Right lobe of liver (tissue), 6 donors: ENCODE measurements at regions not wholly inside any gene's neighbourhood (a gene's known extent, or its start where the extent isn't known, plus 50 kb on each side); places are given as distances from the start of the nearest gene placed in this dataset.

Experiments
- ATAC-seq, 4 donors: fragments of 200-7000 bp; cut with Tn5 transposase; one replicate each; pipeline ENCODE4 v1.9.1; 2020; ENCODE audit warnings: mild to moderate bottlenecking in 4 of 4, moderate library complexity in 4 of 4
- DNase-seq, 3 donors: peaks; one replicate each; pipeline ENCODE4 v3.0.0-alpha.2; 2020
- H3K27ac ChIP-seq, 3 donors: fragments of 200-600 bp; one replicate each; pipeline ENCODE4 v1.8.0; 2022
- H3K27me3 ChIP-seq, 2 donors: fragments of 200-600 bp; one replicate each; pipeline ENCODE4 v1.8.0; 2022
- H3K36me3 ChIP-seq, 4 donors: fragments of 200-600 bp; sonication (generic) in 1 of 4; one replicate each; pipeline versions ENCODE4 v1.5.1 to v1.8.0; 2017 to 2022; ENCODE audit warnings: control low read depth in 1 of 4
- H3K4me1 ChIP-seq, 4 donors: fragments of 200-600 bp; sonication (generic) in 1 of 4; one replicate each; pipeline versions ENCODE4 v1.5.1 to v1.8.0; 2017 to 2022; ENCODE audit warnings: control low read depth in 1 of 4
- H3K4me3 ChIP-seq, 3 donors: fragments of 200-600 bp; one replicate each; pipeline ENCODE4 v1.8.0; 2022
- H3K9me3 ChIP-seq, 4 donors: fragments of 200-600 bp; sonication (generic) in 1 of 4; one replicate each; pipeline versions ENCODE4 v1.5.1 to v1.8.0; 2017 to 2022; ENCODE audit warnings: control low read depth in 1 of 4
- POLR2A ChIP-seq: fragments of 450-650 bp; IDR thresholded peaks from one replicate; pipeline ENCODE4 v1.6.1; 2017; ENCODE audit warnings: antibody characterized with exemption, mild to moderate bottlenecking
- WGBS: methylation state at CpG from one replicate; pipeline ENCODE4 v1.1.6; 2018; ENCODE audit warnings: low coverage, low lambda C conversion rate; ENCODE audit not compliant: insufficient coverage; ENCODE audit errors: missing lambda C conversion rate; 5-methylcytosine and 5-hydroxymethylcytosine counted together
- intact Hi-C, 2 donors: fragments of 100-400 bp; cut with DNase I; formaldehyde crosslinking; loops; one replicate each; pipeline versions ENCODE4 v1.11.2 to v1.14.1; 2022
- TF ChIP-seq, protein P1 (sequence below), 4 donors: fragments of 200-600 bp in 3 of 4; fragments of 450-650 bp in 1 of 4; IDR thresholded peaks; one replicate each; pipeline versions ENCODE4 v1.5.1 to v1.8.0; 2016 to 2022; ENCODE audit warnings: antibody characterized with exemption in 4 of 4, mild to moderate bottlenecking in 2 of 4
- donor health status: DM: no; HTN: yes; CAD: no.
- donor health status: DM: no; HTN: no; CAD: no.
- donor health status: DM: no; HTN: no; CAD: no.
- donor health status: DM: no; HTN: yes; CAD: no.
- donor health status: DM: no; HTN: yes; CAD: no.

DNA sequence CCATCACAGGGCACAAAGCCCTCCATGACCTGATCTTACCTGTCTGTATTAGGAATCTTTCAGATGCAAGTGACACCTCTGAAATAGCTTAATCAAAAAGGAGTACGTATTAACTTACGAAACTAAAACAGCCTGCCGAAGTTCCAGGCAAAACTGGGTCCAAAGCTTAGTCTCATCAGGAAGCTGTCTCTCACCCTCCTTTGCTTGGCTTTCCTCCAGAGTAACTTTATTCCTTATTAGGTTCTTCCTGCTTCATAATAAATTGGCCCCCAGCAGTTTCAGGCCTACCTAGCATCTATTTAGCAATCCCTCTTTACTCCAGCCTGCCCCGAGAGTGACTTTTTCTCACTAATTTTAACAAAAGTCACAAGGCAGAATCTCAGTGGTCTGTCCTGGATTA, 58.4 kb upstream of the STK32A start:
- Histone ChIP-seq H3K4me3 (no peak overlapping the region), H3K36me3 (no peaks in the 10 kb centered on the region), H3K27me3 (no peaks in the 10 kb centered on the region), H3K4me1 (peaks cover 0 to 30% (median 10%) of the 10 kb centered on the region in 4 donors), H3K9me3 (no peaks in the 10 kb centered on the region), H3K27ac (peak overlapping the region; percentile 35 to 80 (median 53))
- TF ChIP-seq, protein P1, sequence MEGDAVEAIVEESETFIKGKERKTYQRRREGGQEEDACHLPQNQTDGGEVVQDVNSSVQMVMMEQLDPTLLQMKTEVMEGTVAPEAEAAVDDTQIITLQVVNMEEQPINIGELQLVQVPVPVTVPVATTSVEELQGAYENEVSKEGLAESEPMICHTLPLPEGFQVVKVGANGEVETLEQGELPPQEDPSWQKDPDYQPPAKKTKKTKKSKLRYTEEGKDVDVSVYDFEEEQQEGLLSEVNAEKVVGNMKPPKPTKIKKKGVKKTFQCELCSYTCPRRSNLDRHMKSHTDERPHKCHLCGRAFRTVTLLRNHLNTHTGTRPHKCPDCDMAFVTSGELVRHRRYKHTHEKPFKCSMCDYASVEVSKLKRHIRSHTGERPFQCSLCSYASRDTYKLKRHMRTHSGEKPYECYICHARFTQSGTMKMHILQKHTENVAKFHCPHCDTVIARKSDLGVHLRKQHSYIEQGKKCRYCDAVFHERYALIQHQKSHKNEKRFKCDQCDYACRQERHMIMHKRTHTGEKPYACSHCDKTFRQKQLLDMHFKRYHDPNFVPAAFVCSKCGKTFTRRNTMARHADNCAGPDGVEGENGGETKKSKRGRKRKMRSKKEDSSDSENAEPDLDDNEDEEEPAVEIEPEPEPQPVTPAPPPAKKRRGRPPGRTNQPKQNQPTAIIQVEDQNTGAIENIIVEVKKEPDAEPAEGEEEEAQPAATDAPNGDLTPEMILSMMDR (IDR thresholded peaks at IDR 0.05), result no peak
- TF ChIP-seq POLR2A, result no peak
- no peak for DNase-seq
- peak; percentile 17 to 71 (median 44) for ATAC-seq
- 23% methylated on average over 4 of the region's 4 CpGs for WGBS
- intact Hi-C loops, result no loop called here

DNA sequence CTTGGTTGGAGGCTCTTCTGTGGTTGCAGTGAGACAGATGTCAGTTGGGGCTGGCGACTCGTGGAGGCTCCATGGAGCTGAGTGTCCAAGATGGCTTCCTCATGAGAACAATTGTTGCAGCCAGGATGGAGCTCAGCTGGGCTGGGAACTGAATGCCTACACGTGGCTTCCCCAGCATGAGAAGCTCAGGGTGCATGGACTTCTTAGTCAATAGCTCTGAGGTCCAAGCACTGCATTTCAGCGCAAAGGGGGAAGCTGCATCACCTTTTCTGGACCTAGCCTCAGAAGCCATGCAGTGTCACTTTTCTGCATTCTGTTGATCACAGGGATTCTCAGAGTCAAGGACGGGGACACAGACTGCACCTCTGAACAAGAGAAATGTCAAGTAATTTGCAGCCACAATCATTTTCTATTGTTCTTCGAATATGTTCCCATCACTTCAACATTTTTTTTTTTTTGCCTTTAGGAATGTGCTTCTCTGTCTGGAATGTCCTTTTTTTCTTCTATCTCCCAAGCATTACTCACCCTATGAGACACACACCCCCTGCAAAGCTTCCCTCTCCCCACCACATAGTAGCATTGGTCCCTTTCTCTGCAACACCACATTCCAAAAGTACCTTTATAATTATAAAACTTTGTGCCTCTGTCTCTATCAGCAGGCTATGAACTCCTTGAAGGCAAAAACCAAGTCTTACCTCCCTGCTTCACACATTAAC, 57.5 kb upstream of the STK32A start:
- H3K4me3 ChIP-seq, result no peak overlapping the region
- no peak for TF ChIP-seq POLR2A
- TF ChIP-seq, protein P1 (IDR thresholded peaks at IDR 0.05), result no peak
- H3K36me3 ChIP-seq, result no peaks in the 10 kb centered on the region
- H3K9me3 ChIP-seq, result no peaks in the 10 kb centered on the region
- H3K4me1 ChIP-seq, result peaks cover 0 to 30% (median 10%) of the 10 kb centered on the region in 4 donors
- H3K27me3 ChIP-seq, result no peaks in the 10 kb centered on the region
- ATAC-seq (no peak), DNase-seq (no peak)
- WGBS, result 76% methylated on average over 3 of the region's 6 CpGs
- intact Hi-C loops, result no loop called here
- peak overlapping the region in 1 of 3 donors; percentile 80 for H3K27ac ChIP-seq

DNA sequence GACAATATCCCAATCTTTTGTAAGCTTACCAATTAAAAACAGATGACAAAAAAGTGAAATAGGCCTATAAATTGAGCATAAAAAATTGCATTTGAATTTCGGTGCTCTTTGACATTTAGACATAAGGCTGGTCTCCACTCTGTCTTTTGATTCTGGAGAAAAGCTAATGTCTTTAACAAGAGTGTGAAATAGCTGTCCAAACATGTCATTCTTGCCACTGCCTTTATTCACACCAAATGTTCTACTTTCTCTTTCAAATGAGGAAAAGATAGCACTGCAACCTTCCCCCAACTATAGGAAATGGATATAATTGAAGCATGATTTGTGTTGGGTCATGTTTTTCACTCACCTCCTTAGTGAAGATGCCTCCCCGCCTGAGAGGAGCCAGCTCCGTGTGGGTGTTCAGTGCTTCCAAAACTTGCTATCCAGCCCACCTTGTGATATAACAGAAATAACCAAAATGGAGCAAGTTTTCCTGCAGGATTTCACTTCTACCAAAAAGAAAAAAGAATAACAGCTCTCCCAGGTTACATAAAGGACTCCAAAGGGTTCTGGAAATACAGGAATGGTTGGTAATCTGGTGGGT, 55.2 kb upstream of the STK32A start:
- no peaks in the 10 kb centered on the region for H3K36me3 ChIP-seq
- H3K9me3 ChIP-seq, result no peaks in the 10 kb centered on the region
- no peak for DNase-seq
- no peaks in the 10 kb centered on the region for H3K27me3 ChIP-seq
- TF ChIP-seq, protein P1 (IDR thresholded peaks at IDR 0.05), result no peak
- TF ChIP-seq POLR2A, result no peak
- no peak overlapping the region for H3K4me3 ChIP-seq
- WGBS, result 66% methylated on average over 3 of the region's 3 CpGs
- intact Hi-C loops, result no loop called here
- no peak overlapping the region for H3K27ac ChIP-seq
- peaks cover 0 to 17% (median 5%) of the 10 kb centered on the region in 4 donors for H3K4me1 ChIP-seq
- ATAC-seq, result no peak

DNA sequence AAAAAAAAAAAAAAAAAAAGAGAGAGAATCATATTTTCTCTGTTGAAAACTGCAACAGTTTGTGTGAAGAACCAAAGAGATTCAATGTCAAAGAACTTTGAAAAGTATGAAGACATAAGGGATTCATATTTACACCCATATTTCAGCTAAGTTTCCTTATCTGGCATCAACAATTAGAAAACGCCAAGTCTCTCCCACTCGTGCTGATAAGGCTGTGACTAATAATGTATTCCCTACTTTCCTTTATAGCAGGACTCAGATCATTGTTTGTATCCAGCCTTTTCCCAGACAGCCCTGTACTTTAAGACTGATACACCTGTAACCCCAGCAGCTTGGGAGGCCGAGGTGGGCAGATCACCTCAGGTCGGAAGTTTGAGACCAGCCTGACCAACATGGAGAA, 54.1 kb upstream of the STK32A start:
- Histone ChIP-seq H3K4me1 (peaks cover 0 to 7% (median 2%) of the 10 kb centered on the region in 4 donors), H3K27me3 (no peaks in the 10 kb centered on the region), H3K36me3 (no peaks in the 10 kb centered on the region), H3K4me3 (no peak overlapping the region), H3K27ac (no peak overlapping the region), H3K9me3 (no peaks in the 10 kb centered on the region)
- intact Hi-C loops, result no loop called here
- 82% methylated on average over 4 of the region's 4 CpGs for WGBS
- ATAC-seq, result no peak
- no peak for DNase-seq
- TF ChIP-seq, protein P1 (IDR thresholded peaks at IDR 0.05), result no peak
- no peak for TF ChIP-seq POLR2A
